Ascending aorta (tissue), 2 donors: ENCODE measurements at regions not wholly inside any gene's neighbourhood (a gene's known extent, or its start where the extent isn't known, plus 50 kb on each side); places are given as distances from the start of the nearest gene placed in this dataset.

Experiments used
- DNase-seq, 2 donors: peaks; one replicate each; pipeline ENCODE4 v3.0.0-alpha.2; 2019; ENCODE audit warnings: low spot score in 2 of 2
- H3K27ac ChIP-seq, 2 donors: fragments of 200-600 bp; sonication (generic); one replicate each; pipeline ENCODE4 v1.5.1; 2016 to 2017; ENCODE audit warnings: mild to moderate bottlenecking in 1 of 2
- H3K27me3 ChIP-seq: fragments of 200-600 bp; sonication (generic); one replicate; pipeline ENCODE4 v1.5.1; 2017
- H3K36me3 ChIP-seq, 2 donors: fragments of 200-600 bp; sonication (generic); one replicate each; pipeline ENCODE4 v1.5.1; 2016
- H3K4me1 ChIP-seq, 2 donors: fragments of 200-600 bp; sonication (generic); one replicate each; pipeline ENCODE4 v1.5.1; 2016 to 2017; ENCODE audit warnings: mild to moderate bottlenecking in 1 of 2
- H3K4me3 ChIP-seq, 2 donors: fragments of 200-600 bp; sonication (generic); one replicate each; pipeline ENCODE4 v1.5.1; 2016 to 2017; ENCODE audit warnings: mild to moderate bottlenecking in 1 of 2
- H3K9me3 ChIP-seq, 2 donors: fragments of 200-600 bp; sonication (generic); one replicate each; pipeline ENCODE4 v1.5.1; 2016
- CTCF ChIP-seq, 3 experiments: fragments of 200-600 bp in 2 of 3; fragments of 450-650 bp in 1 of 3; sonication (generic) in 2 of 3; IDR thresholded peaks; one replicate each; pipeline ENCODE4 v1.5.1; 2016 to 2019; ENCODE audit warnings: antibody characterized with exemption in 3 of 3, mild to moderate bottlenecking in 1 of 3, moderate library complexity in 1 of 3
- intact Hi-C: fragments of 100-400 bp; cut with DNase I; formaldehyde crosslinking; loops from one replicate; pipeline ENCODE4 v1.15.1; 2023

GRCh38 chr5:67814569-67815311 lies 400.8 kb upstream of the PIK3R1 start:
- peak overlapping the region; percentile 19 to 45 for H3K27ac ChIP-seq
- no peak overlapping the region for H3K4me3 ChIP-seq
- intact Hi-C loops = no loop called here

GRCh38 chr5:67813877-67814539 lies 401.5 kb upstream of the PIK3R1 start:
- no peak for TF ChIP-seq CTCF (IDR thresholded peaks at IDR 0.05)
- Histone ChIP-seq H3K36me3 (no peaks in the 10 kb centered on the region), H3K9me3 (no peaks in the 10 kb centered on the region), H3K27me3 (no peaks in the 10 kb centered on the region), H3K4me1 (peaks cover 8 to 25% of the 10 kb centered on the region in 2 donors), H3K27ac (peak overlapping the region; percentile 4 to 29), H3K4me3 (no peak overlapping the region)
- intact Hi-C loops = no loop called here
- DNase-seq = no peak

More at GRCh38 chr5:67814569-67815311, 400.8 kb upstream of the PIK3R1 start:
- no peaks in the 10 kb centered on the region for H3K27me3 ChIP-seq
- no peaks in the 10 kb centered on the region for H3K9me3 ChIP-seq
- DNase-seq = no peak
- peaks cover 8 to 25% of the 10 kb centered on the region in 2 donors for H3K4me1 ChIP-seq
- H3K36me3 ChIP-seq = no peaks in the 10 kb centered on the region
- TF ChIP-seq CTCF (IDR thresholded peaks at IDR 0.05) = no peak

GRCh38 chr5:67809589-67809988 lies 406.0 kb upstream of the PIK3R1 start:
- Histone ChIP-seq H3K36me3 (no peaks in the 10 kb centered on the region), H3K4me1 (peaks cover 0 to 17% of the 10 kb centered on the region in 2 donors), H3K27me3 (no peaks in the 10 kb centered on the region), H3K9me3 (no peaks in the 10 kb centered on the region), H3K27ac (no peak overlapping the region), H3K4me3 (no peak overlapping the region)
- no peak for DNase-seq
- intact Hi-C loops = no loop called here
- no peak for TF ChIP-seq CTCF (IDR thresholded peaks at IDR 0.05)

- no peaks in the 10 kb centered on the region for H3K27me3 ChIP-seq
- H3K9me3 ChIP-seq = no peaks in the 10 kb centered on the region
- intact Hi-C loops = no loop called here
- no peak for DNase-seq
- no peaks in the 10 kb centered on the region for H3K36me3 ChIP-seq
- no peak overlapping the region for H3K27ac ChIP-seq
- no peak for TF ChIP-seq CTCF (IDR thresholded peaks at IDR 0.05)
- H3K4me3 ChIP-seq = no peak overlapping the region
- H3K4me1 ChIP-seq = peaks cover 0 to 14% of the 10 kb centered on the region in 2 donors
Observed at GRCh38 chr5:67808340-67808739, 407.2 kb upstream of the PIK3R1 start.

- Histone ChIP-seq H3K27ac (no peak overlapping the region), H3K4me3 (no peak overlapping the region), H3K36me3 (no peaks in the 10 kb centered on the region), H3K9me3 (no peaks in the 10 kb centered on the region), H3K27me3 (no peaks in the 10 kb centered on the region), H3K4me1 (peaks cover 0 to 14% of the 10 kb centered on the region in 2 donors)
- intact Hi-C loops = no loop called here
- no peak for TF ChIP-seq CTCF (IDR thresholded peaks at IDR 0.05)
- no peak for DNase-seq
Observed at GRCh38 chr5:67807439-67807888, 408.1 kb upstream of the PIK3R1 start.
